ENCODE measurements at regions not wholly inside any gene's neighbourhood (a gene's known extent, or its start where the extent isn't known, plus 50 kb on each side); places are given as distances from the start of the nearest gene placed in this dataset.

GRCh38 chr10:55873485-55873884 lies 487.6 kb downstream of the ZWINT start:
- Histone ChIP-seq H2AFZ (ENCODE audit: low read depth, low read length) (no peak overlapping the region), H3K9me3 (ENCODE audit: low read length) (no peaks in the 10 kb centered on the region), H4K20me1 (ENCODE audit: insufficient read depth) (no peaks in the 10 kb centered on the region), H3K27ac (ENCODE audit: low read length) (no peak overlapping the region), H3K27me3 (ENCODE audit: insufficient read depth, low read depth, low read length) (no peaks in the 10 kb centered on the region), H3K9ac (ENCODE audit: low read length) (no peak overlapping the region), H3K79me2 (replicated peaks; ENCODE audit: insufficient read depth, low read length) (no peaks in the 10 kb centered on the region), H3K9me2 (ENCODE audit: insufficient read depth, low read length) (no peaks in the 10 kb centered on the region), H3K36me3 (ENCODE audit: insufficient read depth, low read length) (no peaks in the 10 kb centered on the region), H3F3A (ENCODE audit: insufficient read depth, low read length, poor library complexity, severe bottlenecking) (no peaks in the 10 kb centered on the region), H3K4me2 (ENCODE audit: low read length) (no peak overlapping the region), H3K4me3 (ENCODE audit: low read length) (no peak overlapping the region)
- no peak for TF ChIP-seq RAD21 (conservative IDR thresholded peaks at IDR 0.05)
- TF ChIP-seq EZH2 (IDR thresholded peaks at IDR 0.05; ENCODE audit: borderline replicate concordance, insufficient read depth, low read length, poor library complexity, severe bottlenecking) = no peak

GRCh38 chr10:55870186-55870585 lies 490.9 kb downstream of the ZWINT start:
- no peak overlapping the region for H3K27ac ChIP-seq (ENCODE audit: low read length)
- no peak overlapping the region for H3K4me2 ChIP-seq (ENCODE audit: low read length)
- H3K79me2 ChIP-seq (replicated peaks; ENCODE audit: insufficient read depth, low read length) = no peaks in the 10 kb centered on the region
- TF ChIP-seq EP300 (conservative IDR thresholded peaks at IDR 0.05; ENCODE audit: poor library complexity, severe bottlenecking) = no peak
- no peak for TF ChIP-seq REST (IDR thresholded peaks at IDR 0.05; ENCODE audit: borderline replicate concordance)
- no peak for TF ChIP-seq TAF1 (IDR thresholded peaks at IDR 0.05; ENCODE audit: low read depth)
- no peak for TF ChIP-seq SMC3 (conservative IDR thresholded peaks at IDR 0.05; ENCODE audit: poor library complexity)
- no peak for TF ChIP-seq RAD21 (conservative IDR thresholded peaks at IDR 0.05)
- no peak for TF ChIP-seq MXI1 (conservative IDR thresholded peaks at IDR 0.05; ENCODE audit: poor library complexity, severe bottlenecking)
- TF ChIP-seq POLR2AphosphoS5 (IDR thresholded peaks at IDR 0.05) = no peak
- TF ChIP-seq EZH2 (IDR thresholded peaks at IDR 0.05; ENCODE audit: borderline replicate concordance, insufficient read depth, low read length, poor library complexity, severe bottlenecking) = no peak
- no peak for TF ChIP-seq CTCF (IDR thresholded peaks at IDR 0.05; ENCODE audit: poor library complexity, severe bottlenecking)
- no peaks in the 10 kb centered on the region for H3K27me3 ChIP-seq (ENCODE audit: insufficient read depth, low read depth, low read length)
- H3K9me2 ChIP-seq (ENCODE audit: insufficient read depth, low read length) = no peaks in the 10 kb centered on the region
- H3K36me3 ChIP-seq (ENCODE audit: insufficient read depth, low read length) = no peaks in the 10 kb centered on the region
- no peaks in the 10 kb centered on the region for H3K9me3 ChIP-seq (ENCODE audit: low read length)
- no peaks in the 10 kb centered on the region for H3F3A ChIP-seq (ENCODE audit: insufficient read depth, low read length, poor library complexity, severe bottlenecking)
- H3K9ac ChIP-seq (ENCODE audit: low read length) = no peak overlapping the region
- H4K20me1 ChIP-seq (ENCODE audit: insufficient read depth) = no peaks in the 10 kb centered on the region
- no peak overlapping the region for H2AFZ ChIP-seq (ENCODE audit: low read depth, low read length)
- H3K4me3 ChIP-seq (ENCODE audit: low read length) = no peak overlapping the region

- H3K9ac ChIP-seq (ENCODE audit: low read length) = no peak overlapping the region
- no peaks in the 10 kb centered on the region for H3F3A ChIP-seq (ENCODE audit: insufficient read depth, low read length, poor library complexity, severe bottlenecking)
- no peak overlapping the region for H3K4me2 ChIP-seq (ENCODE audit: low read length)
- H4K20me1 ChIP-seq (ENCODE audit: insufficient read depth) = no peaks in the 10 kb centered on the region
- H3K27ac ChIP-seq (ENCODE audit: low read length) = no peak overlapping the region
- H3K4me3 ChIP-seq (ENCODE audit: low read length) = no peak overlapping the region
- no peaks in the 10 kb centered on the region for H3K9me3 ChIP-seq (ENCODE audit: low read length)
- no peaks in the 10 kb centered on the region for H3K27me3 ChIP-seq (ENCODE audit: insufficient read depth, low read depth, low read length)
- no peaks in the 10 kb centered on the region for H3K79me2 ChIP-seq (replicated peaks; ENCODE audit: insufficient read depth, low read length)
- H3K9me2 ChIP-seq (ENCODE audit: insufficient read depth, low read length) = no peaks in the 10 kb centered on the region
- H2AFZ ChIP-seq (ENCODE audit: low read depth, low read length) = no peak overlapping the region
- TF ChIP-seq EP300 (conservative IDR thresholded peaks at IDR 0.05; ENCODE audit: poor library complexity, severe bottlenecking) = no peak
- H3K36me3 ChIP-seq (ENCODE audit: insufficient read depth, low read length) = no peaks in the 10 kb centered on the region
Measured at GRCh38 chr10:55867848-55868247, 493.2 kb downstream of the ZWINT start.

Data from neural cell (in vitro differentiated cells).